ENCODE measurements at regions not wholly inside any gene's neighbourhood (a gene's known extent, or its start where the extent isn't known, plus 50 kb on each side); places are given as distances from the start of the nearest gene placed in this dataset.

- TF ChIP-seq PBX3 (CRISPR knock-in tag; IDR thresholded peaks at IDR 0.05) (no peak), ZNF449 (tag by site-specific recombination; IDR thresholded peaks at IDR 0.05) (no peak), ZNF138 (tag by site-specific recombination; IDR thresholded peaks at IDR 0.05; ENCODE audit: borderline replicate concordance) (no peak), ZNF488 (tag by site-specific recombination; IDR thresholded peaks at IDR 0.05) (no peak)
These were observed 295.1 kb downstream of the FGF9 start (continued) for GRCh38 chr13:21966014-21966413.

GRCh38 chr13:21967871-21968270 lies 297.0 kb downstream of the FGF9 start:
- H3K36me3 ChIP-seq (ENCODE audit: control insufficient read depth in 2 of 2, insufficient read depth in 1 of 2, low read length in 2 of 2), result no peaks in the 10 kb centered on the region
- H3K9me3 ChIP-seq (ENCODE audit: control insufficient read depth, insufficient read depth, low read depth, low read length), result no peaks in the 10 kb centered on the region
- ChIA-PET CTCF (interaction anchor here (0.5 to 0.6 kb wide), 2 partner anchors 10 to 1044 kb away, joined by 3 to 4 read pairs; no protein-coding TSS in a partner anchor), POLR2A (no interaction called here)
- no peak overlapping the region for H3K4me3 ChIP-seq (ENCODE audit: low read depth, low read length)
- H3K27ac ChIP-seq (ENCODE audit: extremely low read depth, low read depth, low read length), result no peak overlapping the region
- TF ChIP-seq ZNF112 (tag by site-specific recombination; IDR thresholded peaks at IDR 0.05) (no peak), PATZ1 (tag by site-specific recombination; IDR thresholded peaks at IDR 0.05) (no peak), BCL11B (tag by site-specific recombination; IDR thresholded peaks at IDR 0.05; ENCODE audit: low read depth) (no peak), ZNF677 (tag by site-specific recombination; IDR thresholded peaks at IDR 0.05) (no peak), ZNF747 (tag by site-specific recombination; IDR thresholded peaks at IDR 0.05) (no peak), REPIN1 (tag by site-specific recombination; IDR thresholded peaks at IDR 0.05; ENCODE audit: low read depth) (no peak), PRDM4 (tag by site-specific recombination; IDR thresholded peaks at IDR 0.05) (no peak), YY2 (tag by site-specific recombination; IDR thresholded peaks at IDR 0.05) (no peak), OSR2 (tag by site-specific recombination; IDR thresholded peaks at IDR 0.05) (no peak), ZNF280C (tag by site-specific recombination; IDR thresholded peaks at IDR 0.05) (no peak), ZNF175 (tag by site-specific recombination; IDR thresholded peaks at IDR 0.05) (no peak), ZNF585B (tag by site-specific recombination; IDR thresholded peaks at IDR 0.05) (no peak)
- no peaks in the 10 kb centered on the region for H3K4me1 ChIP-seq (ENCODE audit: control insufficient read depth, insufficient read depth, low read length)
